GM21447 (cell line): ENCODE measurements at regions not wholly inside any gene's neighbourhood (a gene's known extent, or its start where the extent isn't known, plus 50 kb on each side); places are given as distances from the start of the nearest gene placed in this dataset.
"Not testable (repeated sequence)": the region's sequence is repeated elsewhere in the genome, so short reads cannot be mapped to it uniquely, and the experiment has no call there.

ENCODE experiments used
- ATAC-seq: cut with Tn5 transposase; IDR thresholded peaks from one replicate; pipeline ENCODE4 v1.9.1; 2021; ENCODE audit not compliant: unreplicated experiment

DNA sequence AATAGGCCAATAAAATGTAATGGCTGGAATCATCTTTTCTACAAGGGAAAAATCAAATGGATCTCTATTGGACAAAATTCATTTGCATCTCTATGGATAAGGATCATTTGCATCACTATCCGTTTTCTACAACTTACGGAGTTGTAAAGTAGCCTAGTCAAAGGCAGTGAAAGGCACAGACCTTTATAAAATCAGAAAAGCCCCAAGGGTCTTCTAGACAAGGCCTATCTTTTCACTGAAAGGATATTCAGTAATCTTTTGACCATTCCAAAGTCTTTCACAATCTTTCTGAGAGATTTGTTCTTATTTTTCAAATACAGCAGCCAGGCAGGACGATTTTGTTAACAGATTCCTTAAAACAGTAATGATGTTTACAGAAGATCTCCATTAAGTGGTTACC, 119.5 kb upstream of the JADE1 start:
- no peak for ATAC-seq

DNA sequence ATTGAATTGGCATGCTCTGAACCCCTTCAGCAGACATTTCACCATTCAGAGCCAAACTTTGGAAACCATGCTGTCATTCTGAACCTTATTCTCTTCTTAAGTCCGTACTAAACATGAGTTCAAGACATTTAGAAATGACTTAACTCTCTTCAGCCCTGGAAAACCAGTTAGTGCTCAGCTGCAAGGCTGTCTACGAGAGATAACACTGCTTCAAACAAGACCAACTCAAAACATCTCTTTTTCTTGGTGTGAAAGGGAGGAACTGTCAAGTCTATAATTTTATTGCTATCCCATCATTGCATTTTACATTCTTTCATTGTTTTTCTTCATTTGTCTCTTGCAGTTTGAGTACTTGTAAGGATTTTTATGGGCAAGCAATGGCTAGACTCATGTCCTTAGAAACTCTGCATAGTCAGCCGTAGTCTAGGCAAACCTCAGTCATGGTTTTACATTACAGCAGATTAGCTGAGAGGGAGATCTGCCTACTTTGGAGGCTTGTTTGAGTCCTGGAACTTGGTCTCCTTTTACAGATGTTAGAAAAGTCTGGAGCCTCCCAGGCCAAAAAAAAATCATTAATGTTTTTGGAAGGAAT, 120.6 kb upstream of the JADE1 start:
- ATAC-seq: no peak

DNA sequence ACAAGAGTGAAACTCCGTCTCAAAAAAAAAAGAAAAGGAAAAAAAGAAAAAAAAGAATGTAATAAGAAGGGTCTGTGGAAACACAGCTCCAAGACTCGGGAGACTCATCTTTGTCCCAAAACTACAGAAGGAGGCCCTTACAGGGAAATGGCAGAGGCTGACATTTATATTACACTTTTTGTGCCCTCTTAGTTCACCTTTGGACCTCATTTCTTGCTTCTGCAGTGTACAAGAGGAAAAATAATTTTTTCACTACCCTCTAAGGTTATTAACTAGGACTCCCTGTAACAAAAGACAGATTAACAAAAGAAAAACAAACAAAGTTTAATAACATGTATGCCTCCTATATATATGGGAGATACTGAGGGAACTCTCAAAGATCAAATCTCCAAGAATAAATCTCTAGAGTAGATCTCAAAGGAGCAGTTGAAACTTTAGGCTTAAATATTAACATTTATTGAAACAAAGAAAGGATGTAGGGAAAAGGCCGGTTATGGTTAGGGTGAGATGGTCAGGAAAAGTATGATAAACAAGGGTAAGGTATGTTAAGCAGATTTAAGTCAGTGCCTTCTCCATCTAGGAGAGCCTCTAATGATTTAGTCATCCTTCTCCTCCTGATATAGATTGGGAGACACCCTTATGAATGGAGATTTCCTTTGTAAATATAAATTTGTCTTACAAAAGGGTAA, 121.3 kb upstream of the JADE1 start:
- ATAC-seq: no peak

DNA sequence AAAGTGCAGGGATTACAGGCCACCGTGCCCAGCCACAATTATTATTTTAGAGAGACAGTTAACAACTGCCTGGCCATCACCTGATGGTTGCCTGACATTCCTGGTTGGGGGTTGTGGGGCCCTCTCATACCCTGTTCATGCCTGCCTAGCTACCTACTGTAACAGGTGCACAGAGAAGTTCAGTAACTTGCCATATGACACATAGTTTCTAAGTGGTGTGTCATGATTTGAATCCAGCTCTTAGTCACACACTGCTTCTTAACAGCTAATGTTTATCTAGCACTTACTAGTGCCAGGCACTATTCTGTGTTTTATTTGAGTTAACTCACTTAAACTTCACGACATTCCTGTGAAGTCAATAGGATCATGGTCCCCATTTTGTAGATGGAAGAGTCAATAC, 122.7 kb upstream of the JADE1 start:
- no peak for ATAC-seq

DNA sequence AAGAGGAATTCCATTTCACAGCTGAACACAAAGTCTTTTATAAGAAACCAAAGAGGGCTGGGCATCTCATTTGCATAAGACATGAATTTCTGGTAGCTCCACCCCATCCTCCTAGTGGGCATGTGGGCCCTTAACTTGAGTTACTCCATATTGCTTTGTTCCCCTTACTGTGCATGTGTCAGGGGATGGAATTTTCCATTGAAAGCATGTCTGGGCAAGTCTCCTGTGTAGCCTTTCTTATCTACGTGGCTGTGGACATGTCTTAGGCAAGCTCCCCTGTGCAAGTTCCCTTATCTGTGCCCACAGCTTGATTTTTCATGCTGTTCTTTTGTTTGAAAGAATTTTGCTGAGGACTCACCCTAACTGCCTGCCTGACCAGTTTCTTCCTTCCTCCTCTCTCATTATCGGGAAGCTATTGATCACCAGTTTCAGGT, 123.5 kb upstream of the JADE1 start:
- ATAC-seq: no peak

DNA sequence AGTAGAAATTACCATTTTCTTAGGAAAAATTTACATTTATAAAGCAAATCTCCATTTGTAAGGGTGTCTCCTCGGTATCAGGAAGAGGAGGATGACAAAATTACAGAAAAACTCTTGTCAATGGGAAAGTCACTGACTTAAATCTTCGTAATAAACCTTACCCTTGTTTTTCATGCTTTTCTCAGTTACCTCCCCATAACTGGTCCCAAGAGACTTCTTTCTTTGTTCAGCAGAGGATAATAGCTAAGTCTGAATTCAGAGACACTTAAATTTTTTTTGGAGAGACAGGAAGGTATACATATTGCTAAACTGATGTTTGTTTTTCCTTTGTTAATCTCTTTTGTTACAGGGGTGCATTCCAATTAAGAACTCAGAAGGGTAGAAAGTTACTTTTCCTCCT, 125.5 kb upstream of the JADE1 start:
- ATAC-seq: no peak

DNA sequence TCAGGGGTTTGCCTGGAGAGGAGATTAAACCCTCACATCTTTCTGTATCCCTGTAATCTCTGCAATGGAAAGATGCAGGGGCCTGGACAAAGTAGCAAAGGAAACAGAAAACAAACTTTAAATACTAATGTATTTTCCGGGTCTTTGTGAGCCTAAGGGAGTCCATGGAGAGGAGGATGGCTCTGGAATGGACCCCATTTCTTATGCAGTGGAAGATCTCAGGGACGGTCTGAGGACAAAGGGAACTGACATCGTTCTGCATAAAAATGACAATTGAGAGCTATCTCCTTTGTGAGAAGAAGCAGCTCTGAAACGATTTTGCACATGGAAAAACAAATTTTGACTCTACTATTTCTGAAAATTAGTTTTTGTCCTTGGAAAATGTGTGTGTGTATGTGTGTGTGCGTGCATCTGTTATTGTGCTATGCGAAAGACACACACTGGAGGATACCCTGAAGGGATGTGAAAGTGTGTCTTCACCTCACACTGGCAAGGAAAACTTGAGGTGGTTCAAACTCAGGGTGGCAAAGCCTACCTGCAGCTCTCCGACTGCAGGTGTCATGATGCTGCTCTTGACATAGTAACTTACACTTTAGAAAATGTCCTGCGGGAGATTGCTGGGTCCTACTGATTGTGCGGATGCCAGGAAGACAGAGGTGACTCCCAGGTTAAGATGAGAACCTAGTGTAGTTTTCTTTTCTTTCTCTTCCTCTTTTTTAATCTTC, 126.4 kb upstream of the JADE1 start:
- ATAC-seq: no peak

DNA sequence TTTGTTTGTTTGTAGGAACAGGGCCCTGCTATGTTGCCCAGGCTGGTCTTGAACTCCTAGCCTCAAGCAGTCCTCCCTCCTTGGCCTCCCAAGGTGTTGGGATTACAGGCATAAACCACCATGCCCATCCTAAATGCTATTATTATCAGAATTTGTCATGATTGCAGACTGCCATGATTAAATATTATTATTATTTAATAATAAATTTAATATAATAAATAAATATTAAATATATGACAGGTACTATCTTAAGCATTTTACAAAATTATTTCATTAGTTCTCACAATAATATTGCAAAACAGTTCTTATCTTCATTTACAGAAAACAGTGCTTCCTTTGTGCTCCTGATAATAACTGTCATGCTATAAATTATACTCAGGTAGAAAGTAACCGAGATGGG, 133.4 kb upstream of the JADE1 start:
- ATAC-seq: no peak

DNA sequence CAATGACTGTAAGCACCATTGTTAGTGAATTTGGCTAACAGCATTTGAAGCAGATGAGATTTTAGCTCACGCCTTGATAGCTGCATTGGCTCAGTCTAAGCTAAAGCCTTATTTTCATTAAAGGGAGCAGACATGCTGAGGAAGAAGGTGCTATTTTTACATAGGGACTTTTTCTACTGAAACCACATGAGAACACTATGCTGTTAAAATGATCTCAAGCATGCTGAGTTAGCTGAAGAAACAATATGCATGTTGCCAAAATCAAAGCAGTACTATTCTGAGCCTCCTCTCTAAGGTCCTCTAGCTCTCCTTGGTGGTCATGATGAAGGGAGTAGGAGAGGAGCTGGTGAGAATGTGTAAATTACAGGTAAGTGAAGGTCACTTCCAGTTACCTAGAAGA, 134.4 kb upstream of the JADE1 start:
- ATAC-seq: peak; percentile 91

DNA sequence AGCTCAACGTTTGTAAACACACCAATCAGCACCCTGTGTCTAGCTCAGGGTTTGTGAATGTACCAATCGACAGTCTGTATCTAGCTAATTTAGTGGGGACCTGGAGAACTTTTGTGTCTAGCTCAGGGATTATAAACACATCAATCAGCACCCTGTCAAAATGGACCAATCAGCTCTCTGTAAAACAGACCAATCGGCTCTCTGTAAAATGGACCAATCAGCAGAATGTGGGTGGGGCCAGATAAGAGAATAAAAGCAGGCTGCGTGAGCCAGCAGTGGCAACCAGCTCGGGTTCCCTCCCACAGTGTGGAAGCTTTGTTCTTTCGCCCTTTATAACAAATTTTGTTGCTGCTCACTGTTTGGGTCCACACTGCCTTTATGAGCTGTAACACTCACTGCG, 136.3 kb upstream of the JADE1 start:
- not testable (repeated sequence) for ATAC-seq

DNA sequence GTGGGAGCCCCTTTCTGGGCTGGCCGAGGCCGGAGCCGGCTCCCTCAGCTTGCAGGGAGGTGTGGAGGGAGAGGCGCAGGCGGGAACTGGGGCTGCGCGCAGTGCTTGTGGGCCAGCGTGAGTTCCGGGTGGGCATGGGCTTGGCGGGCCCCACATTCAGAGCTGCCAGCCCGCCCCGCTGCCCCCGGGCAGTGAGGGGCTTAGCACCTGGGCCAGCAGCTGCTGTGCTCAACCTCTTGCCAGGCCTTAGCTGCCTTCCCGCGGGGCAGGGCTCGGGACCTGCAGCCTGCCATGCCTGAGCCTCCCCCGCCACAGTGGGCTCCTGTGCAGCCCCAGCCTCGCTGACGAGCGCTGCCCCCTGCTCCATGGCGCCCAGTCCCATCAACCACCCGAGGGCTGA, 136.9 kb upstream of the JADE1 start:
- not testable (repeated sequence) for ATAC-seq

DNA sequence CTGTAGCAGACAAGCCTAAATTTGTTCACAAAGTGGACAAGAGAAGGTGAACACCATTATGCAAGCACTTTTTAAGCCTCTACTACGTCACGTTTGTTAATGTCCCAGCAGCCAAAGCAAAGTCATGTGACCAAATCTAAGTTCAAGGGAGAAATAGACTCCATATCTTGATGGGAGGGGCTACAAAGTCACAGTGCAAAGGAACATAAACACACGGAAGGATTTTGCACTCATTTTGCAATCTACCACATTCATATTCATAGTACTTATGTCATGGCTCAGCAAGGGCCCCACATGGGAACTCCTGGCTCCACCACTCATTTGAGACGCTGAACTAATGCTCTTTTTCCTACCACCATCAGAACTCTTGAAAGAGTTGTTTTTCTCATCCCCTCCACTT, 139.0 kb upstream of the JADE1 start:
- ATAC-seq: no peak

DNA sequence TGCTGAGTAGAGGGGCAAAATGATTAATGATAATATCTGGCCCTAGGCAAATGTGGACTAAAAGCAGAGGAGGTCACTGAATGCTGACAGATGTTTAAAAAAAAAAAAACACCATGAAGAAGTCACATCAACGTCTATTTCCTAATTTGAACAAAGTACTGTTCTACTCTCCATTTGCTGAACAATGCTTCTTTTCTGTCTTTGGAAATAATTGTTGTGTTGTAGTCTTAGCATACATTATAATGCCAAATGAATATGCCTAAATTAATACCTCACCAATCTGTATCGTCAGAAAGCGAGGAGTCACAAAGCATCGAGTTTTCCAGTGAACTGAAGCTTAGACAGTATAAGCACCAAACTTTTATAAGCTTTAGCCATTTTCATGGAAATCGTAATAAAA, 140.9 kb upstream of the JADE1 start:
- no peak for ATAC-seq

DNA sequence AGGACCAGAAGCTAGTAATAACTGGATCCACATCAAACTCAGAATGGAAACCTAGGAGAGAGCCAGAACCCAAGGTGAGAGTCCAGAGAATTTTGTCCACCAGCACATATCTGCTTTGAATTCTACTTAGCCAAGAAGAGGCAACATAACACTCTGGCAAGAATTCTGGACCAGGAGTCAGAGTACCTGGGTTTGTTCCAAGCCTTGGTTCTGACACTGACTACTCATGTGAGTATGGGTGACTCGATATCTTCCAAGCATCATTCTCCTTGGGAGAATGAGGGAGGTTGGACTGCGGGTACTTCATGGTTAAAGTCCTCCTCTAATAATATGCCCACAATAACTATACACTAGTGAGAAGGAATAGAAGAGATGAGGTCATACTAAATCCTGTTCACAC, 144.0 kb upstream of the JADE1 start:
- no peak for ATAC-seq

DNA sequence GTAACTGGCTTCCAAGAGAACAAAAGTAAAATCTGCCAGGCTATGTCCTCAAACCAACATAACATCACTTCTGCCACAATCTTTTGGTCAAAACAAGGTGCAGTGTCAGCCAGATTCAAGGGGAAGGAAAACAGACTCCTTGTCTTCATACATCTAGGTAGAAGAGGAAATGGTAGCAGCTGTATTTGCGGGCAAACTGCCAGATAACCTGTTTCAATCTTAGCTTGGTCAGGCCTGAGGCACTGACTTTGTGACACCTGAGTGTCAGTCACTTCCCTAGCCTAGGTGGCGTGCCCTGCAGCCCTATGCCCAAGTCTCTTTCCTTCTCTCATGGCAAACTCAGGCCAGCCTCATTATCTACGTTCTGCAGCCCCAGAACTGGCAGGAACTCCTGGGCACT, 146.2 kb upstream of the JADE1 start:
- peak; percentile 87 for ATAC-seq

DNA sequence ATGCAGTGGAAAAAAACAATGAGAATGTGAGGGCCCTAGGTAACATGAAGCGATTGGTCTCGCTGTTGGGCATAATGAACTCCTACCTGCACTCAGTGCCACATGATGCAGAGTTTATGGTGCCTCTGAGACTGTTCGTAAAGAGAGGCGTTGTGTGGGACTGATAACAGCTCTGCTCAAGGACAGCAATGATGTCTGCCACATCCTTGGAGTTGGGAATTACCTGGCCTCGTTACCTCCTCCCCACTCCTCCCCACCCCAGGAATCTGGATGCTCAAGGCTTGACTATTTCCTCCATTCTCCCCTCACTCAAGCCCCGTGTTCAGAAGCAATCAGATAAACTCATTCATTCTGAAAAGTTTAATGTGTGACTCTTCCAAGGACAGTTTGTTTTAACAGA, 148.0 kb upstream of the JADE1 start:
- no peak for ATAC-seq

DNA sequence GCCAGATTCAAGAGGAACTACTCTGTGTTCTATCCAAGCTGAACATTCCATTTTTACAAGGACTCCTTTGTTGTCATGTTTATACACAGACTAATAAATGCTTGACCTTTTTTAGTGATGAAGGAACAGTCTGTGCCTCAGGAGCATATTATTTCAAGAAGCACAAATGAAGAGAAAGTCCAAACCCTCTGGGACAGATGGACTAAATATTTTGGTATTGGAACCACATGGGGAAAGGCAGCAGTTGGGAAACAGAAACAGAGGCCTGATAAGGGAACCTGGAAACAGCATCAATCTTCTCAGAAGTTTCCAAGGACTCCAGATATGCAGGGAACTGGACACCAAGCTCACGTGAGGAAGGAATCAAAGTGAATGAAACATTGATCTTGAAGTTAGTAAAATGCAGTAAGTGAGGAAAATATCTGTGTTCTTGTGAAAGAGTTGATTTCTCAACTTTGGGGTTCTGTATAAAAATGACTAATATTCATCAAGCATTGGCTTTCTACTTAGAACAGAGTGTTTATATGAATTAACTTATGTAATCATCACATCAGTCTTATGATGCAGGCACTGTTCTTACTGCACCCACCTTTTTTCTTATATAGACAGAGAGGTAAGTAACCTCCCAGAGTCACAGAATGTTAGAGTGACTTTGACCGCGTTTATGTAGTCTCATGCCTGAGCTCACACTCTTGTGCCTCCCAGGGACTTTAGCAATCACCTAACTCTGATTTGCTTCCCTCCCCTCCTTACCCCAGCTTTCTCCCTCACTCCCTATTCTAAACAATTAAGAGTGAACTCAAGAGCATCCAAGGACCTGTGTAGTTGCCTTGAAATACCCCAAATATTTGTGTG, 148.9 kb upstream of the JADE1 start:
- no peak for ATAC-seq

DNA sequence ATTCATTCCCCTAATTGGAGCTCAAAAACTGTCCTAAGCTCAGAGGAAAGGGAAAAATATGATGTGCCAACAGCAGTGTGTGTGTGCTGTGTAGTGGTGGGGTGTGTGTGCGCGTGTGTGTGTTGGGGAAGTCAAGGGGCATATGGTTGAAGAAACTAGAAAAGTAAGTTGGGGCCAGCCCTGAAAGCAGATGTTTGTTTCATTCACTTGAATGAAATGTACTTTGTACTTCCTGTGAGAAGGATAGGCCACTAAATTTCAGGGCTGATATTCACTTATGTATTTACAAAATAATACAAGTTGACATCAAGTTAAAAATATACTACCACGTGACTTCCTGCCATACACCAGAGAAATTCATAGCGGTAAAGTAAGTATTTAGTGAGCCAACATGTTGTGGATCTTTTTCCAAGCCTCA, 151.3 kb upstream of the JADE1 start:
- ATAC-seq: no peak

DNA sequence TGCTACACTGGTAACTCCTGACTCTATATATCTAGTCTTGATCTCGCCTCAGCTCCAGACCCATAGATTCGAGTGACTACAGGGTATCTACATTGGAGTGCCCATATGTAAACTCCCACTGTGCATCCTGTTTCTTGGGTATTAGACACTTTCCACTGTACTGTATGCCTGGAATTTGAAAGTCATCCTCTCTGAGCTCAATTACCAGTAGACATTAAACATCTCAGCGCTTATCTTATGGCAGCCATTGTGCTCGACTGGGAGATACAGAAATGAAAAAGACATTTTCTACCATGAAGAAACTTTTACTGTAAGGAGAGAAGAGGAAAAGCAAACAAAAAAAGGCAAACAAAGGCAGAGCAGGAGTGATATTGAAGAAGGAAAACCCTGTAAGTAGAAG, 151.9 kb upstream of the JADE1 start:
- ATAC-seq: no peak

DNA sequence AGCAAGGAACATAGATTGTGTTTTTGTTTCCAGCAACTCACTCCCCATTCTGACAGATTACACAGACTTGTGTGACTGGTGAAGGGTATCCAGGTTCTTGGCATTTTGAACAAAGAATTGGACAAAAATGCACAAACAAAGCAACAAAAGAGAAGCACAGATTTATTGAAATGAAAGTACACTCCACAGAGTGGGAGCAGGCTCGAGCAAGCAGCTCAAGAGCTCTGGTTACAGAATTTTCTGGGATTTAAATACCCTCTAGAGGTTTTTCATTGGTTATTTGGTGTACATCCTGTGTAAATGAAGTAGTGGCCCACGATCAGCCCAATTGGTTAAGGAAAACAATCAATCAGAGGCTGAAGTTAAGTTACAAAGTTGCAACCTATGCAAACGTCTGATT, 155.0 kb upstream of the JADE1 start:
- no peak for ATAC-seq
